HCT116 (cell line): ENCODE measurements at regions not wholly inside any gene's neighbourhood (a gene's known extent, or its start where the extent isn't known, plus 50 kb on each side); places are given as distances from the start of the nearest gene placed in this dataset.

ENCODE experiments used
- CEBPB ChIP-seq: IDR thresholded peaks from 2 replicates; pipeline ENCODE4 v1.6.1; 2012; ENCODE audit warnings: low read depth
- JUND ChIP-seq: IDR thresholded peaks from 2 replicates; pipeline ENCODE4 v1.6.1; 2012
- POLR2A ChIP-seq: IDR thresholded peaks from 2 replicates; pipeline ENCODE4 v1.7.0; 2011; ENCODE audit warnings: borderline replicate concordance; ENCODE audit not compliant: insufficient read depth, insufficient read length; ENCODE audit errors: extremely low read depth
- POLR2AphosphoS5 ChIP-seq: IDR thresholded peaks from 2 replicates; pipeline ENCODE4 v1.6.1; 2011; ENCODE audit warnings: mild to moderate bottlenecking, low read depth, low read length, moderate library complexity
- SIN3A ChIP-seq: IDR thresholded peaks from 2 replicates; pipeline ENCODE4 v1.6.1; 2012; ENCODE audit warnings: low read depth
- SP1 ChIP-seq: IDR thresholded peaks from 2 replicates; pipeline ENCODE4 v1.6.1; 2012; ENCODE audit warnings: low read depth
- YY1 ChIP-seq: IDR thresholded peaks from 2 replicates; pipeline ENCODE4 v1.6.1; 2011; ENCODE audit warnings: low read length, low read depth, moderate library complexity, mild to moderate bottlenecking; ENCODE audit not compliant: insufficient replicate concordance; ENCODE audit errors: extremely low read depth
- ZNF274 ChIP-seq: fragments of 200-500 bp; sonication (Bioruptor generic); IDR thresholded peaks from 2 replicates; pipeline ENCODE4 v1.6.1; 2014; ENCODE audit warnings: mild to moderate bottlenecking, low read depth, low read length, inconsistent platforms
- TF ChIP-seq, protein P1 (sequence below): IDR thresholded peaks from 2 replicates; pipeline ENCODE4 v1.6.1; 2012
- TF ChIP-seq, protein P2 (sequence below), 3 experiments: fragments of 200-600 bp in 1 of 3; sonication (generic) in 1 of 3; IDR thresholded peaks in 2 of 3; conservative IDR thresholded peaks in 1 of 3; 2 replicates each; pipeline ENCODE4 v1.5.1; 2012 to 2017; ENCODE audit warnings: low read depth in 2 of 3, low read length in 2 of 3, antibody characterized with exemption in 1 of 3, borderline replicate concordance in 1 of 3, control low read depth in 1 of 3, mild to moderate bottlenecking in 1 of 3, mixed read lengths in 1 of 3, mixed run types in 1 of 3, moderate library complexity in 1 of 3; ENCODE audit not compliant: insufficient read depth in 1 of 3
- TF ChIP-seq, protein P3 (sequence below): IDR thresholded peaks from 2 replicates; pipeline ENCODE4 v1.6.1; 2012
- TF ChIP-seq, protein P4 (sequence below): IDR thresholded peaks from 2 replicates; pipeline ENCODE4 v1.6.1; 2012; ENCODE audit warnings: low read depth

DNA sequence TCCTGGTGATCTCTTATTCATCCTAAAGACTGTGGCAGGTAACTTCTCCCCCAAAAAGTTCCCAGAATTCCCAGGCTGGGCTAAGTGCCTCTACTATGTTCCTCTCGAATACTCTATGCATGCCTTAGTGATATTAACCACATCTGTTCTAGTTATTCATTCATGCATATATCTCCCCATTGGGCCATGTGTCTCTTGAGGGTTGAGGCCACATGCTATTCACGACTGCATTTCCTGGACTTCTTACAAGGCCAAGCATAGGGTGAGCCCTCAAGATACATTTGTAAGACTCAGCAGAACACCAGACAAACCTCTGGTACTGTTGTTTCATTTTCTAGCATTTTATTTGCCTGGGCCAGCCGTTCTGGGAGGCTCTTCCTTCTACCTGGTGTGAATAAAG, 117.0 kb downstream of the EN1 start:
- TF ChIP-seq, protein P1, sequence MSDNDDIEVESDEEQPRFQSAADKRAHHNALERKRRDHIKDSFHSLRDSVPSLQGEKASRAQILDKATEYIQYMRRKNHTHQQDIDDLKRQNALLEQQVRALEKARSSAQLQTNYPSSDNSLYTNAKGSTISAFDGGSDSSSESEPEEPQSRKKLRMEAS: no peak
- TF ChIP-seq POLR2AphosphoS5 (no peak), YY1 (no peak), SP1 (no peak), JUND (no peak), ZNF274 (no peak), CEBPB (no peak), POLR2A (no peak), SIN3A (no peak)
- TF ChIP-seq, protein P2, sequence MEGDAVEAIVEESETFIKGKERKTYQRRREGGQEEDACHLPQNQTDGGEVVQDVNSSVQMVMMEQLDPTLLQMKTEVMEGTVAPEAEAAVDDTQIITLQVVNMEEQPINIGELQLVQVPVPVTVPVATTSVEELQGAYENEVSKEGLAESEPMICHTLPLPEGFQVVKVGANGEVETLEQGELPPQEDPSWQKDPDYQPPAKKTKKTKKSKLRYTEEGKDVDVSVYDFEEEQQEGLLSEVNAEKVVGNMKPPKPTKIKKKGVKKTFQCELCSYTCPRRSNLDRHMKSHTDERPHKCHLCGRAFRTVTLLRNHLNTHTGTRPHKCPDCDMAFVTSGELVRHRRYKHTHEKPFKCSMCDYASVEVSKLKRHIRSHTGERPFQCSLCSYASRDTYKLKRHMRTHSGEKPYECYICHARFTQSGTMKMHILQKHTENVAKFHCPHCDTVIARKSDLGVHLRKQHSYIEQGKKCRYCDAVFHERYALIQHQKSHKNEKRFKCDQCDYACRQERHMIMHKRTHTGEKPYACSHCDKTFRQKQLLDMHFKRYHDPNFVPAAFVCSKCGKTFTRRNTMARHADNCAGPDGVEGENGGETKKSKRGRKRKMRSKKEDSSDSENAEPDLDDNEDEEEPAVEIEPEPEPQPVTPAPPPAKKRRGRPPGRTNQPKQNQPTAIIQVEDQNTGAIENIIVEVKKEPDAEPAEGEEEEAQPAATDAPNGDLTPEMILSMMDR (IDR thresholded peaks at IDR 0.05 in 2 of 3, conservative IDR thresholded peaks at IDR 0.05 in 1 of 3; ENCODE audit: borderline replicate concordance in 1 of 3, insufficient read depth in 1 of 3, low read depth in 2 of 3, low read length in 2 of 3): no peak
- TF ChIP-seq, protein P3, sequence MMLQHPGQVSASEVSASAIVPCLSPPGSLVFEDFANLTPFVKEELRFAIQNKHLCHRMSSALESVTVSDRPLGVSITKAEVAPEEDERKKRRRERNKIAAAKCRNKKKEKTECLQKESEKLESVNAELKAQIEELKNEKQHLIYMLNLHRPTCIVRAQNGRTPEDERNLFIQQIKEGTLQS: no peak
- TF ChIP-seq, protein P4, sequence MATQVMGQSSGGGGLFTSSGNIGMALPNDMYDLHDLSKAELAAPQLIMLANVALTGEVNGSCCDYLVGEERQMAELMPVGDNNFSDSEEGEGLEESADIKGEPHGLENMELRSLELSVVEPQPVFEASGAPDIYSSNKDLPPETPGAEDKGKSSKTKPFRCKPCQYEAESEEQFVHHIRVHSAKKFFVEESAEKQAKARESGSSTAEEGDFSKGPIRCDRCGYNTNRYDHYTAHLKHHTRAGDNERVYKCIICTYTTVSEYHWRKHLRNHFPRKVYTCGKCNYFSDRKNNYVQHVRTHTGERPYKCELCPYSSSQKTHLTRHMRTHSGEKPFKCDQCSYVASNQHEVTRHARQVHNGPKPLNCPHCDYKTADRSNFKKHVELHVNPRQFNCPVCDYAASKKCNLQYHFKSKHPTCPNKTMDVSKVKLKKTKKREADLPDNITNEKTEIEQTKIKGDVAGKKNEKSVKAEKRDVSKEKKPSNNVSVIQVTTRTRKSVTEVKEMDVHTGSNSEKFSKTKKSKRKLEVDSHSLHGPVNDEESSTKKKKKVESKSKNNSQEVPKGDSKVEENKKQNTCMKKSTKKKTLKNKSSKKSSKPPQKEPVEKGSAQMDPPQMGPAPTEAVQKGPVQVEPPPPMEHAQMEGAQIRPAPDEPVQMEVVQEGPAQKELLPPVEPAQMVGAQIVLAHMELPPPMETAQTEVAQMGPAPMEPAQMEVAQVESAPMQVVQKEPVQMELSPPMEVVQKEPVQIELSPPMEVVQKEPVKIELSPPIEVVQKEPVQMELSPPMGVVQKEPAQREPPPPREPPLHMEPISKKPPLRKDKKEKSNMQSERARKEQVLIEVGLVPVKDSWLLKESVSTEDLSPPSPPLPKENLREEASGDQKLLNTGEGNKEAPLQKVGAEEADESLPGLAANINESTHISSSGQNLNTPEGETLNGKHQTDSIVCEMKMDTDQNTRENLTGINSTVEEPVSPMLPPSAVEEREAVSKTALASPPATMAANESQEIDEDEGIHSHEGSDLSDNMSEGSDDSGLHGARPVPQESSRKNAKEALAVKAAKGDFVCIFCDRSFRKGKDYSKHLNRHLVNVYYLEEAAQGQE: no peak
